LNCAP (cell line): ENCODE measurements at regions not wholly inside any gene's neighbourhood (a gene's known extent, or its start where the extent isn't known, plus 50 kb on each side); places are given as distances from the start of the nearest gene placed in this dataset.

ENCODE experiments used
- CTCF ChIP-seq: fragments of 450-650 bp; IDR thresholded peaks from 2 replicates; pipeline ENCODE4 v1.5.1; 2017; ENCODE audit warnings: mild to moderate bottlenecking

GRCh38 chr1:221031458-221032203 lies 152.4 kb downstream of the HLX start:
- TF ChIP-seq CTCF: no peak

- TF ChIP-seq CTCF: no peak
These were observed 153.0 kb downstream of the HLX start for GRCh38 chr1:221032204-221032585.

- TF ChIP-seq CTCF: no peak
These were observed 153.5 kb downstream of the HLX start for GRCh38 chr1:221032637-221033280.

- no peak for TF ChIP-seq CTCF
These were observed 156.5 kb downstream of the HLX start for GRCh38 chr1:221035662-221036153.

GRCh38 chr1:221039616-221040015 lies 160.4 kb downstream of the HLX start:
- no peak for TF ChIP-seq CTCF

- TF ChIP-seq CTCF: no peak
These were observed 160.9 kb downstream of the HLX start for GRCh38 chr1:221040101-221040500.

- TF ChIP-seq CTCF: no peak
These were observed 161.5 kb downstream of the HLX start for GRCh38 chr1:221040691-221041285.
